OCI-LY7 (cell line): ENCODE measurements at regions not wholly inside any gene's neighbourhood (a gene's known extent, or its start where the extent isn't known, plus 50 kb on each side); places are given as distances from the start of the nearest gene placed in this dataset.

Experiments
- EZH2phosphoT487 ChIP-seq: fragments of 200-600 bp; sonication (generic); IDR thresholded peaks from 2 replicates; pipeline ENCODE4 v1.6.1; 2018; ENCODE audit warnings: low read depth, borderline replicate concordance, mild to moderate bottlenecking, mixed run types, antibody characterized with exemption, low read length, moderate library complexity, mixed read lengths
- TF ChIP-seq, protein P1 (sequence below): fragments of 200-600 bp; sonication (generic); conservative IDR thresholded peaks from 2 replicates; pipeline ENCODE4 v1.5.1; 2014; ENCODE audit warnings: mild to moderate bottlenecking, antibody characterized with exemption, low read length, moderate library complexity, mixed read lengths

DNA sequence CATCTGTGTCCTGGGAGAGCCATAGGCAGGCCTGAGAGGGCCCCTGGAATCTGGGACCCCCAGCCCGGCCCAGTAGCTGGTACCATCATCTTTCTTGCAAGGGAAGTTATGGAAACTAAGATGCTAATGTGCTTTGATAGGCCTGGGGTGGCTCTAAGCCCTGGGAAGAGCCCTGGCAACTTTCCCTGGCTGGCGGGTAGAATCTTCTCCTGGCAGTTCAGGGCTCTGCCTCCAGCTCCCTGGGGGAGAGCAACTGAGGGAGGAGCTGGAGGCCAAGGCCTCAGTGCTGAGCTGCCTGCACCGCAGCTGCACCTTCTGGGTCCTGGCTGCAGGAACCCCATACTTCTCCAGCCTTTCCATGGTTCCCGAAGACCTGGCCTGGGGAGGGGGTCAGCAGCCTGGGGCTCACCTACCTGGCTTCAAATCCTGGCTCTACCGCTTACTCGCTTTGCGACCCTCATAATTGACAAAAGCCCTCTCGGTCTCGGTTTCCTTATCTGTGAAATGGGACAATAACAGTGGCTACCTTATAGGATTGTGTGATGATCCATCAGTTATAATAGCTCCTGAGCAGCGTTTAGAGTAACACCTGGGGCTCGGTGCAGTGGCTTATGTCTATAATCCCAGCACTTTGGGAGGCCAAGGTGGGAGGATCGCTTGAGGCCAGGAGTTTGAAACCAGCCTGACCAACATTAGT, 333.7 kb downstream of the SEC14L1 start:
- TF ChIP-seq, protein P1, sequence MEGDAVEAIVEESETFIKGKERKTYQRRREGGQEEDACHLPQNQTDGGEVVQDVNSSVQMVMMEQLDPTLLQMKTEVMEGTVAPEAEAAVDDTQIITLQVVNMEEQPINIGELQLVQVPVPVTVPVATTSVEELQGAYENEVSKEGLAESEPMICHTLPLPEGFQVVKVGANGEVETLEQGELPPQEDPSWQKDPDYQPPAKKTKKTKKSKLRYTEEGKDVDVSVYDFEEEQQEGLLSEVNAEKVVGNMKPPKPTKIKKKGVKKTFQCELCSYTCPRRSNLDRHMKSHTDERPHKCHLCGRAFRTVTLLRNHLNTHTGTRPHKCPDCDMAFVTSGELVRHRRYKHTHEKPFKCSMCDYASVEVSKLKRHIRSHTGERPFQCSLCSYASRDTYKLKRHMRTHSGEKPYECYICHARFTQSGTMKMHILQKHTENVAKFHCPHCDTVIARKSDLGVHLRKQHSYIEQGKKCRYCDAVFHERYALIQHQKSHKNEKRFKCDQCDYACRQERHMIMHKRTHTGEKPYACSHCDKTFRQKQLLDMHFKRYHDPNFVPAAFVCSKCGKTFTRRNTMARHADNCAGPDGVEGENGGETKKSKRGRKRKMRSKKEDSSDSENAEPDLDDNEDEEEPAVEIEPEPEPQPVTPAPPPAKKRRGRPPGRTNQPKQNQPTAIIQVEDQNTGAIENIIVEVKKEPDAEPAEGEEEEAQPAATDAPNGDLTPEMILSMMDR: no peak
- TF ChIP-seq EZH2phosphoT487: no peak
